Non-pigmented ciliary epithelial cell (primary cell): ENCODE measurements at regions not wholly inside any gene's neighbourhood (a gene's known extent, or its start where the extent isn't known, plus 50 kb on each side); places are given as distances from the start of the nearest gene placed in this dataset.

Experiments
- DNase-seq: peaks from one replicate; pipeline ENCODE4 v3.0.0-alpha.2; 2010; ENCODE audit warnings: low read depth

GRCh38 chr14:101405171-101405883 lies 156.0 kb upstream of the DIO3 start:
- DNase-seq: no peak

- no peak for DNase-seq
Observed at GRCh38 chr14:101406921-101407320, 154.4 kb upstream of the DIO3 start.

- DNase-seq: no peak
Observed at GRCh38 chr14:101407328-101407727, 154.0 kb upstream of the DIO3 start.

- peak; percentile 70 for DNase-seq
Observed at GRCh38 chr14:101408077-101408831, 153.0 kb upstream of the DIO3 start.

- no peak for DNase-seq
Observed at GRCh38 chr14:101409006-101409543, 152.2 kb upstream of the DIO3 start.

GRCh38 chr14:101410126-101410525 lies 151.2 kb upstream of the DIO3 start:
- DNase-seq: no peak

- DNase-seq: no peak
Observed at GRCh38 chr14:101411151-101411550, 150.1 kb upstream of the DIO3 start.

GRCh38 chr14:101411779-101412178 lies 149.5 kb upstream of the DIO3 start:
- no peak for DNase-seq

GRCh38 chr14:101412739-101413138 lies 148.6 kb upstream of the DIO3 start:
- DNase-seq: no peak

- DNase-seq: no peak
Observed at GRCh38 chr14:101417434-101417833, 143.9 kb upstream of the DIO3 start.

- DNase-seq: no peak
Observed at GRCh38 chr14:101418601-101419000, 142.7 kb upstream of the DIO3 start.

- DNase-seq: no peak
Observed at GRCh38 chr14:101426466-101426865, 134.8 kb upstream of the DIO3 start.

GRCh38 chr14:101428409-101428808 lies 132.9 kb upstream of the DIO3 start:
- DNase-seq: no peak

- DNase-seq: no peak
Observed at GRCh38 chr14:101435546-101435945, 125.7 kb upstream of the DIO3 start.

GRCh38 chr14:101439023-101439422 lies 122.3 kb upstream of the DIO3 start:
- no peak for DNase-seq

- DNase-seq: no peak
Observed at GRCh38 chr14:101440496-101440895, 120.8 kb upstream of the DIO3 start.

- DNase-seq: no peak
Observed at GRCh38 chr14:101441710-101442109, 119.6 kb upstream of the DIO3 start.

- no peak for DNase-seq
Observed at GRCh38 chr14:101442451-101442850, 118.8 kb upstream of the DIO3 start.

- DNase-seq: no peak
Observed at GRCh38 chr14:101444116-101444515, 117.2 kb upstream of the DIO3 start.

GRCh38 chr14:101445278-101445677 lies 116.0 kb upstream of the DIO3 start:
- DNase-seq: no peak

- DNase-seq: no peak
Observed at GRCh38 chr14:101446387-101446969, 114.8 kb upstream of the DIO3 start.

- DNase-seq: no peak
Observed at GRCh38 chr14:101449114-101449513, 112.2 kb upstream of the DIO3 start.

- no peak for DNase-seq
Observed at GRCh38 chr14:101451166-101451565, 110.1 kb upstream of the DIO3 start.
